GM23338 (cell line): ENCODE measurements at regions not wholly inside any gene's neighbourhood (a gene's known extent, or its start where the extent isn't known, plus 50 kb on each side); places are given as distances from the start of the nearest gene placed in this dataset.

ENCODE experiments used
- ATAC-seq: fragments of 200-7000 bp; cut with Tn5 transposase; 3 replicates; pipeline ENCODE4 v1.9.1; 2020
- DNase-seq: peaks from one replicate; pipeline ENCODE4 v3.0.0-alpha.2; 2015; ENCODE audit warnings: low spot score
- H2AFZ ChIP-seq: fragments of 200-600 bp; sonication (generic); 2 replicates; pipeline ENCODE4 v1.8.0; 2016; ENCODE audit warnings: antibody characterized with exemption, mild to moderate bottlenecking, moderate library complexity
- H3F3A ChIP-seq: fragments of 200-600 bp; sonication (generic); replicated peaks from 2 replicates; pipeline ENCODE4 v1.8.0; 2017; ENCODE audit warnings: antibody characterized with exemption, mixed run types, low read depth
- H3K27ac ChIP-seq: fragments of 200-600 bp; sonication (generic); 2 replicates; pipeline ENCODE4 v1.6.1; 2016; ENCODE audit warnings: low read depth
- H3K27me3 ChIP-seq: fragments of 200-600 bp; sonication (generic); 2 replicates; pipeline ENCODE4 v1.8.0; 2016; ENCODE audit warnings: mild to moderate bottlenecking, mixed run types, moderate library complexity; ENCODE audit not compliant: insufficient read depth
- H3K36me3 ChIP-seq: fragments of 200-600 bp; sonication (generic); 2 replicates; pipeline ENCODE4 v1.8.0; 2016; ENCODE audit warnings: mild to moderate bottlenecking; ENCODE audit not compliant: insufficient read depth
- H3K4me1 ChIP-seq: fragments of 200-600 bp; sonication (generic); 2 replicates; pipeline ENCODE4 v1.8.0; 2016; ENCODE audit warnings: mild to moderate bottlenecking, moderate library complexity; ENCODE audit not compliant: insufficient read depth
- H3K4me2 ChIP-seq: fragments of 200-600 bp; sonication (generic); 2 replicates; pipeline ENCODE4 v1.7.1; 2017; ENCODE audit warnings: mixed run types
- H3K4me3 ChIP-seq: fragments of 200-600 bp; sonication (generic); 2 replicates; pipeline ENCODE4 v1.6.1; 2016; ENCODE audit warnings: mixed run types
- H3K79me2 ChIP-seq: fragments of 200-600 bp; sonication (generic); replicated peaks from 2 replicates; pipeline ENCODE4 v1.8.0; 2017; ENCODE audit warnings: mild to moderate bottlenecking; ENCODE audit not compliant: insufficient read depth
- H3K9me2 ChIP-seq: fragments of 200-600 bp; sonication (generic); 2 replicates; pipeline ENCODE4 v1.8.0; 2017; ENCODE audit not compliant: insufficient read depth
- H4K20me1 ChIP-seq: fragments of 200-600 bp; sonication (generic); replicated peaks from 2 replicates; pipeline ENCODE4 v1.8.0; 2017; ENCODE audit warnings: mild to moderate bottlenecking; ENCODE audit not compliant: insufficient read depth
- H3K27ac Mint-ChIP-seq: 2 replicates; pipeline ENCODE4 v1.8.0; 2020; ENCODE audit warnings: inconsistent platforms, mild to moderate bottlenecking, moderate library complexity, mixed read lengths
- H3K27me3 Mint-ChIP-seq: 3 replicates; pipeline ENCODE4 v1.8.0; 2022; ENCODE audit warnings: low read depth, mild to moderate bottlenecking, moderate library complexity, mixed read lengths, inconsistent platforms; ENCODE audit not compliant: insufficient read depth, poor library complexity
- H3K36me3 Mint-ChIP-seq: 3 replicates; pipeline ENCODE4 v1.8.0; 2021; ENCODE audit warnings: low read depth, mild to moderate bottlenecking, inconsistent platforms, moderate library complexity, mixed read lengths
- H3K4me1 Mint-ChIP-seq: 3 replicates; pipeline ENCODE4 v1.8.0; 2020; ENCODE audit warnings: mild to moderate bottlenecking, inconsistent platforms, mixed read lengths
- H3K4me3 Mint-ChIP-seq: 3 replicates; pipeline ENCODE4 v1.8.0; 2021; ENCODE audit warnings: moderate library complexity, mild to moderate bottlenecking, inconsistent platforms, mixed read lengths
- H3K9me3 Mint-ChIP-seq: 3 replicates; pipeline ENCODE4 v1.8.0; 2020; ENCODE audit warnings: moderate library complexity, mild to moderate bottlenecking, inconsistent platforms, mixed read lengths
- CREB1 ChIP-seq: fragments of 250-450 bp; sonication (Bioruptor Pico); IDR thresholded peaks from 2 replicates; pipeline ENCODE4 v1.5.0; 2020; ENCODE audit warnings: low read depth, mild to moderate bottlenecking, moderate library complexity
- CTCF ChIP-seq, 2 experiments: fragments of 200-600 bp in 1 of 2; sonication (generic) in 1 of 2; conservative IDR thresholded peaks; 2 replicates each; pipeline versions ENCODE4 v1.5.1 to v1.6.1; 2016 to 2017; ENCODE audit warnings: antibody characterized with exemption in 2 of 2, low read depth in 2 of 2, mild to moderate bottlenecking in 2 of 2, moderate library complexity in 1 of 2
- ETS1 ChIP-seq: IDR thresholded peaks from 2 replicates; pipeline ENCODE4 v1.6.1; 2016; ENCODE audit warnings: antibody characterized with exemption
- EZH2 ChIP-seq: fragments of 200-600 bp; sonication (generic); IDR thresholded peaks from one replicate; pipeline ENCODE4 v1.8.0; 2017; ENCODE audit warnings: antibody characterized with exemption, mild to moderate bottlenecking, low read depth; ENCODE audit not compliant: unreplicated experiment
- JUNB ChIP-seq: IDR thresholded peaks from one replicate; pipeline ENCODE4 v1.6.1; 2016; ENCODE audit warnings: antibody characterized with exemption; ENCODE audit not compliant: unreplicated experiment
- NANOG ChIP-seq: IDR thresholded peaks from 2 replicates; pipeline ENCODE4 v1.6.1; 2016; ENCODE audit warnings: antibody characterized with exemption, borderline replicate concordance
- POLR2AphosphoS5 ChIP-seq: IDR thresholded peaks from 2 replicates; pipeline ENCODE4 v1.6.1; 2016; ENCODE audit warnings: antibody characterized with exemption, low read depth
- REST ChIP-seq: IDR thresholded peaks from one replicate; pipeline ENCODE4 v1.6.1; 2018; ENCODE audit warnings: antibody characterized with exemption; ENCODE audit not compliant: unreplicated experiment
- ZNF114 ChIP-seq: fragments of 250-450 bp; sonication (Bioruptor Pico); IDR thresholded peaks from 2 replicates; pipeline ENCODE4 v1.5.0; 2020; ENCODE audit warnings: mild to moderate bottlenecking, moderate library complexity
- ZNF331 ChIP-seq: fragments of 250-450 bp; sonication (Bioruptor Pico); IDR thresholded peaks from 2 replicates; pipeline ENCODE4 v1.5.0; 2020; ENCODE audit warnings: low read depth, mild to moderate bottlenecking, moderate library complexity

GRCh38 chr1:239067058-239067457 lies 319.3 kb upstream of the CHRM3 start (continued):
- no peak for TF ChIP-seq REST
- no peak for TF ChIP-seq ZNF114
- no peak for TF ChIP-seq ZNF331 (CRISPR knock-in tag)
- no peak for TF ChIP-seq CTCF (conservative IDR thresholded peaks at IDR 0.05; ENCODE audit: low read depth in 2 of 2)
- no peak for TF ChIP-seq CREB1 (CRISPR knock-in tag)
- TF ChIP-seq EZH2: no peak
- no peak for TF ChIP-seq NANOG
- TF ChIP-seq ETS1: no peak
- TF ChIP-seq POLR2AphosphoS5: no peak

- H3K79me2 ChIP-seq: no peaks in the 10 kb centered on the region
- H3F3A ChIP-seq: no peaks in the 10 kb centered on the region
- peak overlapping the region; percentile 22 for H3K4me2 ChIP-seq
- DNase-seq (peak; percentile 54), ATAC-seq (peak; percentile 45; the same call in 2 of the 3 replicates)
- no peak overlapping the region for H2AFZ ChIP-seq
- H3K4me3 Mint-ChIP-seq: peak overlapping the region; percentile 18; the same call in 2 of the 3 replicates
- H3K9me2 ChIP-seq: 0 out of 2 replicates have a peak, but pooled peaks cover 5% of the 10 kb centered on the region
- H3K4me3 ChIP-seq: 0 out of 2 replicates have a peak overlapping the region, but pooled peaks have one; percentile 1
- peaks cover 5% of the 10 kb centered on the region; the same call in 1 of the 3 replicates for H3K36me3 Mint-ChIP-seq
- H3K36me3 ChIP-seq: no peaks in the 10 kb centered on the region
- H3K9me3 Mint-ChIP-seq: no peaks in the 10 kb centered on the region
- peak overlapping the region; percentile 48; the same call in 1 of the 2 replicates for H3K27ac ChIP-seq
- no peaks in the 10 kb centered on the region for H3K27me3 ChIP-seq
- no peaks in the 10 kb centered on the region for H4K20me1 ChIP-seq
- peak overlapping the region; percentile 95 for H3K27ac Mint-ChIP-seq
- peaks cover 21% of the 10 kb centered on the region for H3K4me1 ChIP-seq
- H3K27me3 Mint-ChIP-seq: peaks cover 1% of the 10 kb centered on the region
- H3K4me1 Mint-ChIP-seq: peaks cover 28% of the 10 kb centered on the region
- TF ChIP-seq JUNB: no peak
- 0 out of 4 replicates have a peak, but pooled peaks of 1 of the 2 experiments have one; percentile 1 for TF ChIP-seq CTCF (conservative IDR thresholded peaks at IDR 0.05; ENCODE audit: low read depth in 2 of 2)
- TF ChIP-seq ETS1: 0 out of 2 replicates have a peak, but pooled peaks have one; percentile 58
- TF ChIP-seq NANOG: peak; percentile 86; the same call in 1 of the 2 replicates
Measured at GRCh38 chr1:239061770-239062169, 324.6 kb upstream of the CHRM3 start.
